OCI-LY3 (cell line): ENCODE measurements at regions not wholly inside any gene's neighbourhood (a gene's known extent, or its start where the extent isn't known, plus 50 kb on each side); places are given as distances from the start of the nearest gene placed in this dataset.

Experiments used
- H2AFZ ChIP-seq: fragments of 200-600, 300-600 bp; shearing (Covaris generic); 2 replicates; pipeline ENCODE4 v1.6.0; 2014; ENCODE audit warnings: antibody characterized with exemption, low read depth, low read length
- H3K27ac ChIP-seq: fragments of 200-600, 300-600 bp; sonication (generic); 2 replicates; pipeline ENCODE4 v1.5.1; 2014; ENCODE audit warnings: mild to moderate bottlenecking, low read length, moderate library complexity, mixed read lengths
- H3K27me3 ChIP-seq: fragments of 200-600, 300-600 bp; sonication (generic); 2 replicates; pipeline ENCODE4 v1.6.1; 2014; ENCODE audit warnings: low read depth, low read length, mixed read lengths
- H3K36me3 ChIP-seq: fragments of 200-600, 300-600 bp; sonication (generic); replicated peaks from 2 replicates; pipeline ENCODE3; 2014; ENCODE audit warnings: low read depth, low read length, mixed read lengths
- H3K4me1 ChIP-seq: fragments of 300-600, 200-600 bp; sonication (generic); 2 replicates; pipeline ENCODE4 v1.6.1; 2014; ENCODE audit warnings: low read length, mixed read lengths
- H3K4me2 ChIP-seq: fragments of 200-600, 300-600 bp; sonication (generic); 2 replicates; pipeline ENCODE4 v1.6.1; 2014; ENCODE audit warnings: low read length, mixed read lengths
- H3K4me3 ChIP-seq: fragments of 300-600, 200-600 bp; sonication (generic); 2 replicates; pipeline ENCODE4 v1.5.1; 2014; ENCODE audit warnings: antibody characterized with exemption, mild to moderate bottlenecking, low read length, moderate library complexity
- H3K79me2 ChIP-seq: fragments of 300-600, 200-600 bp; shearing (Covaris generic); 2 replicates; pipeline ENCODE4 v1.6.1; 2014; ENCODE audit warnings: mild to moderate bottlenecking, low read length, mixed read lengths
- H3K9ac ChIP-seq: fragments of 300-600, 200-600 bp; shearing (Covaris generic); 2 replicates; pipeline ENCODE4 v1.6.0; 2014; ENCODE audit warnings: mild to moderate bottlenecking, low read length, moderate library complexity
- H3K9me3 ChIP-seq: fragments of 200-600, 300-600 bp; shearing (Covaris generic); 2 replicates; pipeline ENCODE4 v1.6.1; 2014; ENCODE audit warnings: low read length, mixed read lengths; ENCODE audit not compliant: insufficient read depth
- H4K20me1 ChIP-seq: fragments of 200-600, 300-600 bp; sonication (generic); 2 replicates; pipeline ENCODE4 v1.6.1; 2016; ENCODE audit warnings: low read length, mixed read lengths; ENCODE audit not compliant: insufficient read depth
- EZH2phosphoT487 ChIP-seq: fragments of 200-600 bp; shearing (Covaris generic); IDR thresholded peaks from 2 replicates; pipeline ENCODE4 v1.6.1; 2018; ENCODE audit warnings: antibody characterized with exemption, mixed run types, low read depth
- TF ChIP-seq, protein P1 (sequence below): fragments of 200-600, 300-600 bp; sonication (generic); IDR thresholded peaks from 2 replicates; pipeline ENCODE4 v1.5.1; 2014; ENCODE audit warnings: antibody characterized with exemption, low read length, low read depth

DNA sequence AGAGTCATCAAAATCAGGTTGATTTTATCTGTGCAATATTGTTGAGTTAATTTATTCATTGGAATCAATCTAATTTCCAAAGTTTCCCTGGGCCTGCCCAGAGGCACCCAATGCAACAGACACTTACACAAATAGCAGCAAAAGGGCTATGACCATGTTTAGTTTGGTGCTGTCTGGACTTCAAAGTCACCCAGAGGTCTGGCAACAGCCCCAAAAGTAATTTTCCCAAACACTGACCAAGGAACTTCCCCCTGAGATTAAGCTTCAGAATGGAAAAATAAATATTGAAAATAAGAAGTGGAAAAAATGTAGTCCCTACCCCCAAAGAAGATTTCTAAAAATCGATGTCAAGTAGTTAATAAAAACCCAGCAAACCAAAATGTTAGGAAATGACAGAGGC is 70.9 kb upstream of the RNF152 start:
- Histone ChIP-seq H3K9ac (no peak overlapping the region), H3K27ac (no peak overlapping the region), H3K4me1 (no peaks in the 10 kb centered on the region), H3K36me3 (no peaks in the 10 kb centered on the region), H2AFZ (no peak overlapping the region), H4K20me1 (peaks cover 43% of the 10 kb centered on the region), H3K4me2 (no peak overlapping the region), H3K4me3 (no peak overlapping the region), H3K27me3 (peaks cover 84% of the 10 kb centered on the region), H3K79me2 (no peaks in the 10 kb centered on the region), H3K9me3 (no peaks in the 10 kb centered on the region)
- TF ChIP-seq, protein P1, sequence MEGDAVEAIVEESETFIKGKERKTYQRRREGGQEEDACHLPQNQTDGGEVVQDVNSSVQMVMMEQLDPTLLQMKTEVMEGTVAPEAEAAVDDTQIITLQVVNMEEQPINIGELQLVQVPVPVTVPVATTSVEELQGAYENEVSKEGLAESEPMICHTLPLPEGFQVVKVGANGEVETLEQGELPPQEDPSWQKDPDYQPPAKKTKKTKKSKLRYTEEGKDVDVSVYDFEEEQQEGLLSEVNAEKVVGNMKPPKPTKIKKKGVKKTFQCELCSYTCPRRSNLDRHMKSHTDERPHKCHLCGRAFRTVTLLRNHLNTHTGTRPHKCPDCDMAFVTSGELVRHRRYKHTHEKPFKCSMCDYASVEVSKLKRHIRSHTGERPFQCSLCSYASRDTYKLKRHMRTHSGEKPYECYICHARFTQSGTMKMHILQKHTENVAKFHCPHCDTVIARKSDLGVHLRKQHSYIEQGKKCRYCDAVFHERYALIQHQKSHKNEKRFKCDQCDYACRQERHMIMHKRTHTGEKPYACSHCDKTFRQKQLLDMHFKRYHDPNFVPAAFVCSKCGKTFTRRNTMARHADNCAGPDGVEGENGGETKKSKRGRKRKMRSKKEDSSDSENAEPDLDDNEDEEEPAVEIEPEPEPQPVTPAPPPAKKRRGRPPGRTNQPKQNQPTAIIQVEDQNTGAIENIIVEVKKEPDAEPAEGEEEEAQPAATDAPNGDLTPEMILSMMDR = no peak
- no peak for TF ChIP-seq EZH2phosphoT487

DNA sequence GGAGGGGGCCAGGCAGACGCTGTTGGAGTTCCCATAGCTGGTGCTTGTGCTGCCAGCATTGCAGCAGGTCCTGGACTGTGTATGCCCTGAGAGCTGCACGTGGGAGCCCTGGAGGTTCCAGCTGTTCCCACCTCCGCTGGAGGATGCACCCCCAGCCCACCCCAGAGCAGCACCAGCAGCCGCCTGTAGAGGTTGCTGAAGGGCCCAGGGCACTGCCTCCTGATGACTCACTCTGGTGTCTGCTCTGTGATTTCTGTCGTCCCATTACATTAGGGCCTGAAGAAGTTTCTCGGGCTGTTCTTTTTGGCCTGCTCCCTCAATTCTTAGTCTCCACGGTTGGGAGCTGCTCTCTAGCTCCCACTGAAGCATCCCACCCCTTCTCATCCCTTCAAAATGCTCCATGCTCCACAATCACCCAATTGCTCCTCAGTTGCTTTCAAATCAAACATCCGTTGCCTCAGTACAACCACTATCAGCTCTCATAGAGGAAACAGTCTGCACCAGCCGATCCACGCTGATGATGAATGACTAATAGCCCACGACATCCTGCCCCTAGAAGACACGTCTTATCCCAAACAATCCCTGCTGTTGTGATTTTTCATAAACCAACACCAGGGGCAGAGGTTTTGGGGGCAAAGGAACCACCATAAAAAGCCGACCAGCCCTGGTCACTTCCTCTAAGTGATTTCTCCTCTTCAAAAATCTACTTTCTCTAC is 65.2 kb upstream of the RNF152 start:
- Histone ChIP-seq H3K4me3 (no peak overlapping the region), H3K79me2 (no peaks in the 10 kb centered on the region), H3K27me3 (peaks cover 96% of the 10 kb centered on the region), H3K9ac (no peak overlapping the region), H3K4me1 (peaks cover 9% of the 10 kb centered on the region), H3K36me3 (no peaks in the 10 kb centered on the region), H4K20me1 (peaks cover 82% of the 10 kb centered on the region), H2AFZ (no peak overlapping the region), H3K9me3 (no peaks in the 10 kb centered on the region), H3K4me2 (no peak overlapping the region), H3K27ac (no peak overlapping the region)
- TF ChIP-seq, protein P1 = peak; percentile 13; the same call in 1 of the 2 replicates
- TF ChIP-seq EZH2phosphoT487 = no peak

DNA sequence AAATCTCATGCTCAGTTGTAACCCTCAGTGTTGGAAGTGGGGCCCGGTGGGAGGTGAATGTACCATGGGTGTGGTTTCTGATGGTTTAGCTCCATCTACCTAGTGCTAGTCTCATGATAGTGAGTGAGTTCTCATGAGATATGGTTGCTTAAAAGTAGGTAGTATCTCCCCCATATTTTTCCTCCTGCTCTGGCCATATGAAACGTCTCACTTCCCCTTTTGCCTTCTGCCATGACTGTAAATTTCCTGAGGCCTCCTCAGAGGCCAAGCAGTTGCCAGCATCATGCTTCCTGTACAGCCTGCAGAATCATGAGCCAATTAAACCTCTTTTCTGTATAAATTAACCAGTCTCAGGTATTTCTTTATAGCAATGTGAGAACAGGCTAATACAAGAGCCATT is 62.8 kb upstream of the RNF152 start:
- Histone ChIP-seq H3K4me3 (no peak overlapping the region), H3K27ac (no peak overlapping the region), H3K36me3 (no peaks in the 10 kb centered on the region), H3K27me3 (peaks cover 87% of the 10 kb centered on the region), H4K20me1 (peaks cover 90% of the 10 kb centered on the region), H2AFZ (no peak overlapping the region), H3K79me2 (no peaks in the 10 kb centered on the region), H3K9ac (no peak overlapping the region), H3K4me2 (no peak overlapping the region), H3K9me3 (no peaks in the 10 kb centered on the region), H3K4me1 (peaks cover 20% of the 10 kb centered on the region)
- TF ChIP-seq, protein P1 = no peak
- no peak for TF ChIP-seq EZH2phosphoT487

DNA sequence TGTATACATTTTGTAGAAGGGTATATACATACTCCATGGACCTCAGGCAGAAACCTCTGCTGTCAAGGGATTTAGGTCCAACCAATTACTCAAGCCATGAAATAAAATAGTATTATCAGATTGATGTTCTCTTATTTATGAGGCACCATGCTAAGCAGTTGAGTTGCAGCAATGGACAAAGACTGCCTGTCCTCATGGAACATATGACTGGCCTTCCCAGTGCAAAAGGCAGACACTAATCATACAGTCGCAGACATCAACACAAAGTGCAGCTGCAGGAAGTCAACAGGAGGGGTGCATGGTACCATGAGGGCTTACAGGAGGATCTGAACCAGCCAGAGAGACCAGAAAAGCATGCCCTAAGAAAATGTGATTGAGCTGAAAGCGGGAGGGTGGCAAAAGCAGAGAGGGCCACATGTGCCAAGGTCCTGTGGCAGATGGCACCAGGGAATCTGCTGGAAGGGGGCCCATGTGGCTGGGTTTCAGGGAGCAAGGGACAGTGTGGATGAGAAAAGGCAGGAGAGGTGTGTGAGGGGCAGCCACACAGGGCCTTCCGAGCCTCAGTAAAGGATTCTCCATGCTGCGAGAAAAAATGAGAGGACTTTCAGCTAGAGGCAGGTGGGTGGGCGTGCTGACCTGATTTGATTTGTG is 61.4 kb upstream of the RNF152 start:
- Histone ChIP-seq H3K9ac (no peak overlapping the region), H3K27ac (no peak overlapping the region), H3K4me1 (peaks cover 20% of the 10 kb centered on the region), H3K4me2 (no peak overlapping the region), H4K20me1 (peaks cover 90% of the 10 kb centered on the region), H2AFZ (no peak overlapping the region), H3K9me3 (no peaks in the 10 kb centered on the region), H3K79me2 (no peaks in the 10 kb centered on the region), H3K4me3 (no peak overlapping the region), H3K27me3 (peaks cover 87% of the 10 kb centered on the region), H3K36me3 (no peaks in the 10 kb centered on the region)
- no peak for TF ChIP-seq EZH2phosphoT487
- TF ChIP-seq, protein P1 = no peak
